GM12892 (cell line): ENCODE measurements at regions not wholly inside any gene's neighbourhood (a gene's known extent, or its start where the extent isn't known, plus 50 kb on each side); places are given as distances from the start of the nearest gene placed in this dataset.

Source experiments
- DNase-seq: peaks from one replicate; pipeline ENCODE4 v3.0.0; 2011; ENCODE audit not compliant: insufficient read length
- FAIRE-seq: peaks from 2 replicates; lab custom pipeline; 2011; peaks lifted over from hg19 to GRCh38; lab: Jason Lieb, UNC
- POLR2A ChIP-seq: IDR thresholded peaks from 2 replicates; pipeline ENCODE4 v1.6.1; 2011; ENCODE audit warnings: low read depth, low read length, control low read depth
- POLR2AphosphoS5 ChIP-seq: IDR thresholded peaks from 2 replicates; pipeline ENCODE4 v1.6.1; 2011; ENCODE audit warnings: low read depth, low read length, control low read depth
- TAF1 ChIP-seq: IDR thresholded peaks from 2 replicates; pipeline ENCODE4 v1.6.1; 2011; ENCODE audit warnings: low read depth, mild to moderate bottlenecking, control low read depth, low read length, borderline replicate concordance

- DNase-seq (peak; percentile 5), FAIRE-seq (peak; percentile 96)
- TF ChIP-seq POLR2AphosphoS5 (no peak), TAF1 (no peak), POLR2A (no peak)
Measured at GRCh38 chr1:221839782-221840395, 98.0 kb upstream of the DUSP10 start.

- DNase-seq = no peak
- TF ChIP-seq TAF1 = no peak
- no peak for TF ChIP-seq POLR2AphosphoS5
- TF ChIP-seq POLR2A = no peak
- FAIRE-seq = no peak
Measured at GRCh38 chr1:221839321-221839720, 97.4 kb upstream of the DUSP10 start.

GRCh38 chr1:221837896-221838295 is 96.0 kb upstream of the DUSP10 start:
- TF ChIP-seq POLR2A = no peak
- TF ChIP-seq TAF1 = no peak
- no peak for TF ChIP-seq POLR2AphosphoS5
- FAIRE-seq (no peak), DNase-seq (peak; percentile 5)

- TF ChIP-seq POLR2A (no peak), POLR2AphosphoS5 (no peak), TAF1 (no peak)
- no peak for FAIRE-seq
- no peak for DNase-seq
Measured at GRCh38 chr1:221834698-221835513, 93.0 kb upstream of the DUSP10 start.

- no peak for TF ChIP-seq POLR2A
- no peak for TF ChIP-seq TAF1
- TF ChIP-seq POLR2AphosphoS5 = no peak
- FAIRE-seq (no peak), DNase-seq (no peak)
Measured at GRCh38 chr1:221832617-221833016, 90.7 kb upstream of the DUSP10 start.

GRCh38 chr1:221832151-221832550 is 90.3 kb upstream of the DUSP10 start:
- FAIRE-seq (no peak), DNase-seq (no peak)
- TF ChIP-seq POLR2AphosphoS5 = no peak
- no peak for TF ChIP-seq TAF1
- no peak for TF ChIP-seq POLR2A

GRCh38 chr1:221829327-221830015 is 87.6 kb upstream of the DUSP10 start:
- FAIRE-seq (peak; percentile 30), DNase-seq (no peak)
- TF ChIP-seq POLR2AphosphoS5 (no peak), POLR2A (no peak), TAF1 (no peak)

GRCh38 chr1:221827307-221827642 is 85.4 kb upstream of the DUSP10 start:
- FAIRE-seq (no peak), DNase-seq (no peak)
- no peak for TF ChIP-seq POLR2A
- TF ChIP-seq TAF1 = no peak
- no peak for TF ChIP-seq POLR2AphosphoS5

GRCh38 chr1:221824909-221825308 is 83.0 kb upstream of the DUSP10 start:
- FAIRE-seq (no peak), DNase-seq (no peak)
- TF ChIP-seq POLR2AphosphoS5 = no peak
- no peak for TF ChIP-seq POLR2A
- no peak for TF ChIP-seq TAF1

- FAIRE-seq (no peak), DNase-seq (no peak)
- no peak for TF ChIP-seq POLR2A
- no peak for TF ChIP-seq POLR2AphosphoS5
- no peak for TF ChIP-seq TAF1
Measured at GRCh38 chr1:221824025-221824424, 82.1 kb upstream of the DUSP10 start.

- TF ChIP-seq POLR2A = no peak
- TF ChIP-seq TAF1 = no peak
- no peak for TF ChIP-seq POLR2AphosphoS5
- DNase-seq = no peak
- FAIRE-seq = no peak
Measured at GRCh38 chr1:221823561-221823960, 81.7 kb upstream of the DUSP10 start.
